Heart left ventricle (tissue), 13 donors: ENCODE measurements at regions not wholly inside any gene's neighbourhood (a gene's known extent, or its start where the extent isn't known, plus 50 kb on each side); places are given as distances from the start of the nearest gene placed in this dataset.

Experiments
- CTCF ChIP-seq, 12 donors: fragments of 200-600 bp; sonication (generic) in 4 of 12; IDR thresholded peaks; one replicate each; pipeline versions ENCODE4 v1.5.0 to v1.8.0; 2018 to 2022; ENCODE audit warnings: antibody characterized with exemption in 12 of 12, mild to moderate bottlenecking in 5 of 12
- POLR2A ChIP-seq, 2 donors: fragments of 450-650 bp; IDR thresholded peaks; one replicate each; pipeline ENCODE4 v1.6.1; 2017; ENCODE audit warnings: antibody characterized with exemption in 2 of 2, mild to moderate bottlenecking in 2 of 2, moderate library complexity in 2 of 2
- donor health status: ischemic (EF 13 %, LVEDD 7.1; RV severe dilation, severe dysfunction).
- donor health status: DM: no; HTN: yes; CAD: no.
- donor health status: DM: no; HTN: no; CAD: no.
- donor health status: ischemic (EF 25% LVEDD 6.9; RV normal size, moderate dysfunction).
- donor health status: ischemic (EF 25% LVEDD 5.7; RV mildly dilated, moderate dysfunction).
- donor health status: ischemic (EF 35%, LVEDD 5.7; RV mildly dilated, moderate dysfunction).
- donor health status: nonischemic (EF 11% LVEDD 7.7; RV severe dilation, severe dysfunction).
- donor health status: DM: yes; HTN: yes; CAD: no.
- donor health status: PGD.
- donor health status: ischemic (EF 29% LVEDD 5.4; RV normal size, mild dysfunction).
- donor health status: nonischemic (EF 23%, LVEDD 6.1; RV moderate dilation, normal function).

GRCh38 chr5:133700251-133700650 lies 87.9 kb upstream of the FSTL4 start:
- TF ChIP-seq CTCF (IDR thresholded peaks at IDR 0.05): no peak
- TF ChIP-seq POLR2A (IDR thresholded peaks at IDR 0.05): no peak
